Inferior parietal cortex (tissue), 1 donor: ENCODE measurements at regions not wholly inside any gene's neighbourhood (a gene's known extent, or its start where the extent isn't known, plus 50 kb on each side); places are given as distances from the start of the nearest gene placed in this dataset.

Experiments used
- DNase-seq: peaks from one replicate; pipeline ENCODE4 v3.0.0-alpha.2; 2016; ENCODE audit errors: extremely low spot score

DNA sequence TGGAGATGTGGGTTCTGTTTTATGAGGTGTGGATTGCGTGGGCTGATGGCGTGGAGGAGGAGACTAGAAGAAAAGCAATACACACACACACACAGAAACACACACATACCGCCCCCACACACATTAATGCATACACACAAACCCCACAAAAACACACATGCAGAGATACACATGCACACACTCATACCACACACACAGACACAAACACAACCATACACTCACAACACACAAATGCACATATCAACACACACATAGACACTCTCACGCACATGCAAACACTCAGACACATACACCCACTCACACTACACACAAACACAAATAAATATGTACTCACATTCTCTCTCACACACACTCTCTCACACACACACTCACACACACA is 75.7 kb upstream of the UBL3 start:
- no peak for DNase-seq

DNA sequence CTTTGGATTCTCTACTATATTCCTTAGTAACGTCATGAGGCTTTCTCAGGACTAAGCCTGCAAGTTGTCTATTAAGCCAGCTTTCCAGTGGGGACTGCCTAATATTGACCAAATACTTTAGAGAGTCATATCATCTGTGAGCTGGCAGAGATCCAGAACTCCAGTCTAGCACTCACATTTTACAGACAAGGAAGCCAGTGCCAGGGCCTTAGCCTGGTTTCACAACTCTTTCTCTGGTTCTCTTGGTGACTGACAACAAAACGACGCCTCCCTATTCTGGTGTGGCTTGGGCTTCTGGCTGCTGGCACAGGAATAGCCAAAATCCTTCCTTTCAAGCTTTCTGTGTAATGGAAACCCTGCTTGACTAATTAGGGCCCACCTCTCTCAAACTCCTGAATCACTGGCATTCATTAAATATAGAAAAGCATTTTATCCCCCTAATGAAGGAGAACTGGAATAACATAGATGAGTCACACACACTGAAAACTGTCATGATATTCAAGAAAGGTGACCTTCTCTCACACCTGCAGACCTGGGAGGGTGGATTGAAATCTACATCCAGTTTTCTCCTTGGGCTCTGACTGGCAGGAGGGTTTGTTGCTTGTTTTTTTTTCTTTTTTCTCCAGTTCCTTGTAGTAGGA is 75.2 kb upstream of the UBL3 start:
- DNase-seq, result no peak

DNA sequence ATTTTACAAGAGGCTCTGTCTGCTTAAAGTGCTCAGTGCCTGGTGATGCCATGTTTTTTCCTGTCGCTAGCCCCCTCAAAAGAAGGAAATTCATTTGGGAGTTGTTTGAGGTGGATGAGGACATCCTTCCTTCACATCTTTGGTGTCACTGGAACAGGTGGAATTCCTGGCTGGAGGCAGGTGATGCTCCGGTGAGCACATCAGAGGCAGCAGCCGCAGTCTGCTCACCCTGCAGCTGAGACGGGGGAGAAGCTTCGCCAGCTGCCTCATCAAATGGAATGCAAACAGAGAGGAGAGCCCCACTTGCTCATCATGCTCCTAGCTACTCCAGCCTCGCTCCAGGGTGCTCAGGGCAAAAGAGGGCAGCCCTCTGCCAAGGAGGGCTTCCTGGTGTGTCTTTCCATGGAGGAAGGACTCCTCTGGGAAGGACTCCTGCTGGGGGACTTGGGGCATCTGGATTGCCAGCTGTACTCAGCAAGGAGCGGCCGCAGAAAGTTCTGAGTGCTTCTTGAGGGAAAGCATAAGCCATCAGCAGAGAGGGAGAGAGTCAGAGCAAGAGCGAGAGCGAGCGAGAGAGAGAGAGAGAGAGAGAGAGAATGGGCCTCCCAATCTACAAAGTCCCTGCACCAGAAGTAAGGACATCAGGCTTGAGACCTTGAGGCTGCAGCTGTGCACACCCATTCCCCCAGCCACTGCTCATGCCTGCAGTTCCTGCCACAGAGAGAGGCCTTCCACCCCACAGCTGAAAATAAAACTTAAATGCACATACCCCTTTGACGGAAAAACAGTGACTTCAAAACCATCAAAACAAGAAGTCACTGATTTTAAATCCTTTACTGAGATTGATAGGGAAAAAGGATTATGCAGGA is 74.3 kb upstream of the UBL3 start:
- no peak for DNase-seq

DNA sequence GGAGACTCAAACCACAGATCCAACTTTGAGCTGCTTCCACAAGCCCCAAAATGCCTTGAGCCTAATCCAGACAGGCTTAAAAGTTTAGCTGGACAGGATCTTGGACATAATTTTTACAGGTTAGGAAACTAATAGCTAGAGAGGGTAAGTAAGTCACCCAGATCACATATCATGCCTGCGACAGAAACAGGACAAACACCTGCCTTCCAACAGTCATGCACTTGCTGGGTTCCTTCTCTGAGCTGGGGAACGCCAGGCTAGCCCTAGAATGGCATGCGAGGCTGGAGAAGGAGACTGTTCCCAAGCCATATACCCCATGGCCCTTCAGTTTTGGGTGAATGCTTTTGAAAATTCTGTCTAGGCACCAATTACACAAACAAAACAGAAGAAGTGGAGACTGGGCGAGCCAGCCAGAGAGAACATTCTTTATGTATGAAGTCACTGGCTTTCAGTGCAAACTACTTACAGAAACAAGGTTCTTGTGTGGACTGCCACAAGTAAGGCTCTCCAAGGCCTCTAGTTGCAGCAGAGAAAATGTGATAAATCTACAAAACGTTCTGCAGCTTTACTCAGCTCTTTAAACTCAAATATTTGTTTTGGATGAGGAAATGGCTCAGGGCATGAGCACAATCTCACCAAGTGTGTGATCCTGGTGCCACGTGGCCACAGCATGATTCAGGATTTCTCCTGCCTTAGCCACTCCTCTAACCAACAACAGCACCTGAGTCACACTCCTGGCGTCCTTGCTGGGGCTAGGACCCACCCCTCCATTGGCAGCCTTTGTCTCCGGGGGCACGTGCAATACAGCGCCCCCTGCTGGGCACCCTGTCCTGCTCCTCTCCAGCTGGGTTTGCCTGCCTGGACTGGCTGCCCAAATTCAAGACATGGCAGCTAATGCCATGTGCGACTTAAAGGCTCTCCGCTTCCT is 73.4 kb upstream of the UBL3 start:
- no peak for DNase-seq

DNA sequence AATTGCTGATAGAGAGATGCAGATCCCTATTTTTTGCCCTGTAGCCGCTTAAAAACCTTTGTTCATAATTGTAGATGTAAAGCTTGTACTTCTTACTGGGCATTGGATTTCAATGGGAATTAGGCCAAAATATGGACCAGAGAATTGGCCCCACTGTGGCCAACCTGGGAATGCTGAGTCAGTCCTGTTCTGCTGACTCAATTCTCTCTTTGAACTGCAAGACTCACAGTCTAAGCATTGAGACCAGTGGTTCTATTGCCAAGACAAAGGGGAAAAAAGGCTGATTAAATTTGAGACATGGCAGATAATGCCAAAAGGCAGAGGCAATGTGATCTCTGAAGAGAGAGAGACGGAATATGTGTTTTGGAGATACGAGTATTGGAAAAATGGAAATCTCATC is 72.5 kb upstream of the UBL3 start:
- DNase-seq, result no peak

DNA sequence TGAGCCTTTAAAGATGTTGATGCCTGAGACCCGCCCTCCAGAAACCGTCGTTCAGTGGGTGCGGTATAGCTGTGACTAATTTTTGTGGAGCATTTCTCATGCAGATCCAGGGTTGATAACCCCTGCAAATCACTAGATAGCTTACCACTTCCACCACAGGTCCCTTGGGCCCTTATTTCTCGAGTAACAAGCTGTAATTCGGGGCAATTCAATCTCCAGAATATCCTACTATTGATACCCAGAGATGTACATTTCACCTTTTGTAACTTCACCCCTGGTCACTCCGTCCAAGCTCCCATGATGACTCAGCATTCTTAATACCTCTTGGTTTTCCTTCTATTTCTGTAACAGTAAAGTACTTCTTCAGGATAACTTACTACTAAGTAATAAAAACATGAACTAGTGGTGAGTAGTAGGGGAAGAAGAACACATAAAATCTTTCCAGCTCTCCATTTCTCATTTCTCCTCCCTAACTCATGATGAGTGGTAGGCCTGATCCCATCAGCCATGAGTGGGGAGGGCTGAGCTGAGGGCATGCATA is 71.9 kb upstream of the UBL3 start:
- no peak for DNase-seq

DNA sequence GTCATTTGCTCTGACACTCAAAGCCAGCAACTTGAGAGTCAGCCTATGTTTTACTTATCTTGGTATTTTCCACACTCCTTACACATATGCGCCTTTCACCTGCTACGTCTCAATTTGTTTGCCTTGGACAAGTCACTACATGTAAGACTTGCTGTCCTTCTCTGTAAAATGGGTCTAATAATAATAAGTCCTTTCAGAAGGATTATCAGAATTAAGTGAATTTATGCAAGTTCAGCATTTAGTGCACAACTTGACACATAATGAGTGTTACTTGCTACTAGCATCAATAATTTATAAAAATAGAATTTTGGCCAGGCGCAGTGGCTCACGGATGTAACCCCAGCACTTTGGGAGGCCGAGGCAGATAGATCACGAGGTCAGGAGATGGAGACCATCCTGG is 71.1 kb upstream of the UBL3 start:
- DNase-seq, result no peak

DNA sequence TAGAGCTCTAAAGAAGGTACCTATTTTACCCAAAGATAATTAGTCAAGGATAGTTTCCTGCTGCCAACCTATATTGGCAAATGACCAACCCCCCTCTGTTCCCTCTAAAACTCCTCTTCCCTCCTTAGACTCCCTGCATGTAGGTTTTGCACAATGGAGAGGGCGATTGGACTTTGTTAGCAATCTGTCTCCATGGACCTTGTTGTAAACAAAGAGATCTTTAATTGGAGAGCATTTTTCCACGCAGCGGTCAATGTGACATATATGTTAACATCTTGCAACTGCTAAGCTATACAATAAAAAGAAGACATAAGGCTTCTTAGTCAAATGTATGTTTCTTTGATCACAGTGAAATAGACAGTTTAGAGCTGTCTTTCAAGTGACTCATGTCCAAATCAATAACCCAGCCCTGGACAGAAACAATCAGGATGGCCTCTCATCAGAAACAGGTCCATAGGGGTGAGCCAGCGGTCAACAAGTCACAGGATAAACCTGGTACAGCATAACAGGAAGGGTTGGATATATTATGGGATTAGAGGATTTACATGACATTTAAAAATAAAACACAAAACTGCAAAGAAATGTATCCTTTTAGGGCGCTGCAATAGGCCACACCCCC is 69.7 kb upstream of the UBL3 start:
- no peak for DNase-seq

DNA sequence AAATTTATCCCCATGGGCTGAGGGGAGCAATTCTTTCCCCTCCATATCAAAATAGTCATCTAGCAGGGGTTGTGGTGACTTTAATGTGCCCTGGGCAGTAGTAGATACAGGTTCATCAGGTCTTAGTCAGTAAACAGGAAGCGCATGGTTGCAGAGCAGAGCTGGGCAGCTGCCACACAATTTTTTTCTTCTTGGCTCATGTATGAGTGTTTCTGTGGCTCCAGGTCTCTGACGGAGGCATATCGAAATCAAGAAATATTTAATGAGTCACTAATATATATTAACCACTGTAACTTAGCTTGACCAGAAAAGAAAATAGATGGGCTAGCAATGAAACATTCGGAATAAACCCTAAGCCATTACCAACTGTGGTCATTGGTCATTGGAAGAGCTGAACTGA is 68.4 kb upstream of the UBL3 start:
- no peak for DNase-seq

DNA sequence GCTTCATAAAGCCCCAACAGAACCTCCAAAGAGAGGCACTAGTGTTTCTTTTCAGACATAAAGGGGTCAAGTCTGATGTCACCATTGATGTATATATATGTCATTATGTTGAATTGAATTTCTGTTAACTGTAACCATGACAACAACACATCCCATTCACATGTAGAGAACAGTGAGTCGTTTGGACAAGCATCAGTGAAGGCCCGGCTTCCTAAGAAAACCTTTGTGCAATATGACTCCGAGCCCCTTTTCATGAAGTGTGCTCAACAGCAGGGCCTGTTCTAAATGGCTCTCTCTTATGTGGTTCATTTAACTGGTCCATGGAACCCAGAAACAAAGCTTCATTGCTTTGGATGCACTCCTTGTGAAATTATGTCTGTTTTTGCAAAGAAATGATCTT is 67.2 kb upstream of the UBL3 start:
- no peak for DNase-seq

DNA sequence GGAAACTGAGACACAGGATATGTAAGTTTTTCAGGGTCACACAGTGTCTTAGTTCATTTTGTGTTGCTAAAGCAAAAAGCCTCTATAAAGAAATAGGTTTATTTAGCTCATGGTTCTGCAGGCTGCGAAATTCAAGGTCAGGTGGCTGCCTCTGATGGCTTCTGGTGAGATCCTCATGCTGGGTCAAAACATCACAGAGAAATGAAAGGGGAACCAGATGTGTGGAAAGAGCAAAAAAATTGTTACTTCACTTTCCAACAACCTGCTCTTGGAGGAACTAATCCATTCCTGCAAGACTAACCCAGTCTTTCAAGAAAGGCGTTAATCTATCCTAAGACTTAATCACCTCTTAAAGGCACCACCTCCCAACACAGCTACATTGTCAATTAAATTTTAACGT is 64.2 kb upstream of the UBL3 start:
- DNase-seq, result no peak

DNA sequence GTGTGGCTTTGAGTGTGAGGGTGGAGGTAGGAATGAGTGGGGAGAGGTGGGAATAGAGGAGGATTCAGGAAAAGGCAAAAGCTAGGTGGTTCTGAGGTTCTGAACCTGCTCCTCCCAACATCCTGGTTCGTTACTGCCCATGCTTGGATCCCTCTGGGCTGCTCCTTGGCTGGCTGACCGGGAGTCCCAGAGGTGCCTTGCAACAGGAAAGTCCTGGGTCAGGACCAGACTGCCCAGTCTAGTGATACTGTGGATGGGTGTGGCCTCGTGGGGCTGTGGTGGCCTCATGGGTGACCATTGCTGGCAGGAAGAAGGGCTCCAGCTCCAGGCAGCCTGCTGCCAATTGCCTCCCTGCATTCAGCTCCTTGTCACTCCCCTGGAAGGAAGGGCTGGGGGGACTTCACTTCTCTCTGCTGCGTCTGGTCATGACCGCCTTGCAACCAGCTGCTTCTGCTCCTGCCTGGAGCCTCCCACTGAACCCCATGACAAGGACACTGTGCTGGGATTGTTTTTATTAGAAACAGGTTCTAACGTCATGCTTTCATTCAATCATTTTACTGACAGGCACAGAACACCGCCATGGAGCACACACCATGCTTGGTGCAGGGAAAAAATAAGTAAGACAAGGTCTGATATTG is 61.5 kb upstream of the UBL3 start:
- no peak for DNase-seq

DNA sequence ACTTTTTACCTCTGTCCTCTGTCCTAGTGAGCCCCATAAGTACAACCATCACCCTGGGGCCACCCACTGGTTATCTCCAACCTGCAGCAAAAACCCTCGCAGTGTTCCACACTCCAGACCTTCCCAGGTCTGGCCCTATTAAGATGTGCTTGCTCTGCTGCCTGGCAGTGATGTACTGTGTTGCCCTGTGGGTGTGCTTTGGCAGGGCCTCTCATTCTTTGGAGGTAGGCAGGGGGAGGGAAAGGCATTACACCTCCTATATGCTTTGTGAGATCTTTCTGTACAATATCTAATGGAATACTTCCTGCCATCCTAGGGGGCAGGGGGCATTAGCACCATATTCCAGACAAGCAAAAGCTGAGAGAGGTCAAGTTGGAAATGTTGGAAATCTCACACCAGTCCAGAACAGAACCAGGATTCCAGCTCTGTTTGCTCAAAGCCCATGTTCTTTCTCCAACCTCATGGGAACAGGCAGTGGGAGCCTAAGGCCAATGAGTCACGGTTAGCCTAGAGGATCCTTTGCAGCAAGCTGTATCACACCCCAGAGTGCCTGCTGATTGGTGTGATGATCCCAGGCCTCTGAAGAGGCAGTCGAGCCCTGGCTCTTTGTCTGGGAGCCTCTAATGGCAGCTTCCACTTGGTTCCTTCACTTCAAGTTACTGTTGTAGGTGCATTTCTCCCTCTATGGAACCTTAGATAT is 59.7 kb upstream of the UBL3 start:
- DNase-seq, result no peak

DNA sequence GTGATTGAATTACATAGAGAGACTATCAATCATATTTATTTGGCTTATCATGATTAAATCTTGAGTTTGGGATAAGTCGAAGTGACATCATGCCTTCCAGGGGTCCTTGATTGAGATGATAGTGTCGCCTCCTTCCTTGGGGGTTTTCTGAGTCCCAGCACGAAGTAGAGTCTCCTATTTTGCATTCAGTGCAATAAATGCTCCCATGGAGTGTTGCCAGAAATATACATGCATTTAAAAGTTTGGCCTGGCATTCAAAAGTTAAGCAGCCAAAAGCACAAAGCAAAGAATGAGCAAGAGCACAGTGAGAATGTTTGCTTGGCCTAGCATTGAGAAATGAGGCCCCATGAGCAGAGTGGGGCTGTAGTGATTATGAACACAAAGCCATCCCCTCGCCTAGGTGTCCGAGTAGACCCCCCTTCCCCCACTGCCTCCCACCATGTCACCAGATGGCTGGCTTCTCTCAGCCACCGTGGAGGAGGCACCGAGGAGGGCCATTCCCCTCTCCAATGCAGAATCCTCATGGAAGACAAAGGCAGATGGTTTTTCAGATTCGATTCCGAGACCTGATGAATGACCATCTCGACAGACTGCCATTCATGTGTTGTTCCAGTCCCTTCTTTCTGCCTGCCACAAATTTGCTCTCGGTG is 58.8 kb upstream of the UBL3 start:
- no peak for DNase-seq

DNA sequence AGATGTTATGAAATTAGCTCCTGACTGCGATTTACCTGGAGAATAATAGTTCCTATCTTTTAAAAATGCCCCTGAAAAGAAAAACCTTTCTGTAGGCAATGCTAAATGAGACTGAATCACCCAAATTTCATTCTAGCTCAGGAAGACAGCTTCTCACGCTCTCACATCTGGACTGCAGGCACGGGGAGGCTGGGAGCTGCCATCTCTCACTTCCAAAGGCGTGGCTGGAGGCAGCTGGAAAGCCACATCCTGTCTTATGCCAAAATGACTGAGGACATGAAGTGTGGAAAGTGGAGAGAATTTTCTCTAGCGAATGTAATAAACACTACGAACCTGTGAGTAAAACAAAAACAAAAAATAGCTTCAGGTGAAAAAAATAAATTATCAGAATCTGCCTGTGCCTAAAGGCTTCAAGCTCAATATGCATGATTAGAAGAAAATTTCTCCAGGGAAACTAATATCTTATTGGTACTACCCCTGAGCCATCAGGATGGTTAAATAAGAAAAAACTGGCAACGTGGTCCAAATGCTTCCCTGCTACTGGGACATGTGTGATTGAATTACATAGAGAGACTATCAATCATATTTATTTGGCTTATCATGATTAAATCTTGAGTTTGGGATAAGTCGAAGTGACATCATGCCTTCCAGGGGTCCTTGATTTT is 58.1 kb upstream of the UBL3 start:
- DNase-seq, result no peak

DNA sequence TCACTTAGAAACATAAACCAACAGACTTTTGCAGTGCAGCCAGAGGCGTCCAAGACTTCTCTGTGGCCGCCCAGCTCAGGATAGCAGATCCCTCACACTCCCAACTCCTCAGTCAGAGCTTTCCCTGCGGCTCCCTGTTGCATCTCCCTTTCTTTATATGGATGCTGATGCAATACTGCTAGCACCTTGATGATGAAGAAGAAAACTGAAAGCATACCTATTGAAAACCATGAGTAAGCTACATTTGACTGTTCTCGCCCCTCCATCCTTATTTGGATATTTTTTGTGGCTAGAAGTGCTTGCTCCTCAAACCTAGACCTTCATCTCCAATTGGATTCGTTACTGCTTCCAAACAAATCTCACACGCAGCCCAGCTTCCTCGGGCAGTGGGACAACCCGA is 57.3 kb upstream of the UBL3 start:
- DNase-seq, result no peak

DNA sequence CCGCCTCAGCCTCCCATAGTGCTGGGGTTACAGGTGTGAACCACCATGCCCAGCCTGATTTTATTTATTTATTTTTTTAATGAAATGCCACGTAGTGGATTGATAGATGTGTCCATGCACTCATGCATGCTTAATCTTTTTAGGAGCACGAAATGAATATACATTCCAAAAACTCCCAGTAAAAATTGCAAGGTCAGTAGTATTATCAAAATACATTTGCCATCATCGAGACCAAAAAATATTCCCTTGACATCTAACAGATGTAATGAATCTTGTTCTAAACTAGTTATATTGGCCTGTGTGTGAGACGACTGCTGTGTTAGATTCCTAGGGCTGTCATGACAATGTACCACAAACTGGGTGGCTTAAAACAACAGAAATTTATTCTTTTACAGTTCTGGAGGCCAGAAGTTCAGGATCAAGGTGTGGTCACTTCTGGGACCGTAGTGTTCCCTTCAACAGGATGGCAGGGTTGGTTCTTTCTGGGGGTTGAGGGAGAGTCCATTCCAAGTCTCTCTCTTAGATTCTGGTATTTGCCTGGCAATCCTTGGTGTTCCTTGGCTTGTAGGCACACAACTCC is 56.1 kb upstream of the UBL3 start:
- DNase-seq, result no peak

DNA sequence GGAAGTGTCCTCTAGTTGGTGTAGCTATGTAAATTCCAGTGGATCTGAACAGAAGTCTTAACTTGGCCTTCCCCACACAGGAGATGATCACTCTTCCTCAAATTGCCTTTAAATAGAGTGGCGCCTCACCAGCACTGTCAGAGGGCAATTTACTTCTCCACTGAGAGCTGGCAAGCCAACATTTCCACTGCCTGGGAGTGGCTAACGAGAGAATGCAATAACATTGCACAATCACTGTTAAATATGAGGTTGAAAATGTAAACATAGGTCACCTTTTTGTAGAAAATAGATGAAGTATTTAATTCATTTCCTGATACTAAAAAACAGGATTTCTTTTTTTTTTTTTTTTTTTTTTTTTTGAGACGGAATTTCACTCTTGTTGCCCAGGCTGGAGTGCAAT is 55.4 kb upstream of the UBL3 start:
- DNase-seq, result no peak

DNA sequence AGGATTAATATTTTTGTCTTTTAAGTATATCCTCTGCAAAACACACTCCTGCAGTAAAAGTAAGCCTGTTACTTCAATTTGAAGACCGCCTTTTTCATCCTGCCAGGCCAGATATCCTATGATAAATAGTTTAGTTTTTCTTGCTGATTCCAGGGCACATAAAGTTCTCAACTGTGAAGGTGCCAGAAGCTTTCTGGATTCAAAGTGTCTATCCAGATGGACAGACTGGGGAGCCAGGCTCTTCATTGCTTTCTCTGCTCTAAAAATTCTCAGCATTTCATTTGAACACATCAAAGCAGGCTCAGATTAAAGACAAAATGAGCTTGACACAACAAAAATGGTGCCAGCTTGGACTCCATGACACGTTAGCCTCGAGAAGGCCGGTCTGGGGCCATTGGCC is 53.6 kb upstream of the UBL3 start:
- DNase-seq, result no peak
